Ovary (tissue), 7 donors: ENCODE measurements at regions not wholly inside any gene's neighbourhood (a gene's known extent, or its start where the extent isn't known, plus 50 kb on each side); places are given as distances from the start of the nearest gene placed in this dataset.

Source experiments
- DNase-seq, 5 donors: peaks; one replicate each; pipeline ENCODE4 v3.0.0-alpha.2; 2019 to 2020
- H3K27ac ChIP-seq, 2 donors: fragments of 200-600 bp; one replicate each; pipeline versions ENCODE4 v1.5.1 to v1.8.0; 2019 to 2022
- H3K27me3 ChIP-seq: fragments of 200-600 bp; one replicate; pipeline ENCODE4 v1.8.0; 2022
- H3K36me3 ChIP-seq: fragments of 200-600 bp; sonication (generic); one replicate; pipeline ENCODE4 v1.5.1; 2019
- H3K4me1 ChIP-seq: one replicate; pipeline ENCODE4 v1.8.1; 2013; ENCODE audit warnings: mild to moderate bottlenecking, moderate library complexity; ENCODE audit not compliant: insufficient read depth
- H3K4me3 ChIP-seq: fragments of 200-600 bp; sonication (generic); one replicate; pipeline ENCODE4 v1.5.1; 2017
- H3K9me3 ChIP-seq, 2 donors: fragments of 200-600 bp in 1 of 2; sonication (generic) in 1 of 2; one replicate each; pipeline versions ENCODE4 v1.5.1 to v1.8.1; 2013 to 2019; ENCODE audit warnings: mild to moderate bottlenecking in 1 of 2, moderate library complexity in 1 of 2
- CTCF ChIP-seq, 3 donors: fragments of 450-650 bp in 2 of 3; fragments of 200-600 bp in 1 of 3; IDR thresholded peaks; one replicate each; pipeline versions ENCODE4 v1.5.1 to v1.8.0; 2016 to 2022; ENCODE audit warnings: antibody characterized with exemption in 3 of 3, mild to moderate bottlenecking in 1 of 3
- EP300 ChIP-seq: sonication (generic); formaldehyde crosslinking; IDR thresholded peaks from one replicate; pipeline ENCODE4 v1.6.1; 2017; ENCODE audit warnings: antibody characterized with exemption
- POLR2A ChIP-seq: fragments of 450-650 bp; IDR thresholded peaks from one replicate; pipeline ENCODE4 v1.6.1; 2017; ENCODE audit warnings: antibody characterized with exemption, mild to moderate bottlenecking, moderate library complexity
- WGBS, 3 donors: extraction: QIAGEN DNeasy Blood & Tissue Kit in 1 of 3; methylation state at CpG; one replicate each; pipeline versions ENCODE4 v1.1.5 to v1.1.7; 2013 to 2017; 5-methylcytosine and 5-hydroxymethylcytosine counted together
- intact Hi-C, 4 donors: fragments of 100-400 bp; cut with DNase I; formaldehyde crosslinking; loops; one replicate each; pipeline versions ENCODE4 v1.11.0 to v1.15.1; 2022 to 2023
- donor health status: DM: no; HTN: no; CAD: no; lungs with moderate emphysema.
- donor health status: DM: no; HTN: no; CAD: no.
- donor health status: Bipolar disorder and iron deficiency.
- donor health status: DM: no; HTN: no; CAD: no.
- donor health status: DM: yes; HTN: yes; CAD: no.

GRCh38 chr10:105434970-105435369 is 793.9 kb downstream of the SORCS3 start:
- Histone ChIP-seq H3K27me3 (no peaks in the 10 kb centered on the region), H3K27ac (no peak overlapping the region), H3K9me3 (no peaks in the 10 kb centered on the region), H3K4me3 (no peak overlapping the region), H3K4me1 (no peaks in the 10 kb centered on the region), H3K36me3 (no peaks in the 10 kb centered on the region)
- DNase-seq: no peak
- no peak for TF ChIP-seq POLR2A
- no peak for TF ChIP-seq CTCF (IDR thresholded peaks at IDR 0.05)
- TF ChIP-seq EP300: no peak
- intact Hi-C loops: no loop called here
- WGBS, 3 donors: 60 to 87% (median 82%) methylated on average over 1 of the region's 1 CpG

- intact Hi-C loops: no loop called here
These were observed 772.9 kb downstream of the SORCS3 start for GRCh38 chr10:105413997-105414396.

DNA sequence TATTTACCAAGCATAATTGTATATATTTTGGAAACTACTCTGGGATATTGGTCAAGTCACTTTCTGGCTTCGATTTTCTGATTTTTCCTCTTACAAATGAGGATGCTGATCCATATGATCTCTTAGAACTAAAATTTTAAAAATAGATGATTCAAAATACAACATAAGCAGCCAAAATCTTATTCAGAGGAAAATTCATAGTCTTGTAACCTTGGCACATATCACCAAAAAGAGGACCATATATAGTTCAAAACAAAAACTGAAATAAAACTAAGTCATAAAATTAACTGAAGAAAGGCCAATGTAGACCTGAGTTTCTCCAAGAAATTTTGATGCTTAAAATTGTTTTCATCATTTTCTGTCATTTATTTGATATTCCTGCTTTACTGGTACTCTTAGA is 768.3 kb downstream of the SORCS3 start:
- 54 to 68% (median 55%) methylated on average over 1 of the region's 1 CpG for WGBS, 3 donors
- Histone ChIP-seq H3K4me1 (no peaks in the 10 kb centered on the region), H3K27ac (no peak overlapping the region), H3K4me3 (no peak overlapping the region), H3K36me3 (no peaks in the 10 kb centered on the region), H3K27me3 (no peaks in the 10 kb centered on the region), H3K9me3 (no peaks in the 10 kb centered on the region)
- no peak for DNase-seq
- no peak for TF ChIP-seq EP300
- intact Hi-C loops: no loop called here

More at GRCh38 chr10:105413997-105414396, 772.9 kb downstream of the SORCS3 start:
- no peak for TF ChIP-seq EP300
- no peak for TF ChIP-seq POLR2A
- TF ChIP-seq CTCF (IDR thresholded peaks at IDR 0.05): no peak
- no peak for DNase-seq
- 73 to 80% (median 80%) methylated on average over 4 of the region's 4 CpGs for WGBS, 3 donors
- Histone ChIP-seq H3K27me3 (no peaks in the 10 kb centered on the region), H3K4me3 (no peak overlapping the region), H3K36me3 (no peaks in the 10 kb centered on the region), H3K9me3 (peaks cover 0 to 2% of the 10 kb centered on the region in 2 donors), H3K27ac (no peak overlapping the region), H3K4me1 (no peaks in the 10 kb centered on the region)

DNA sequence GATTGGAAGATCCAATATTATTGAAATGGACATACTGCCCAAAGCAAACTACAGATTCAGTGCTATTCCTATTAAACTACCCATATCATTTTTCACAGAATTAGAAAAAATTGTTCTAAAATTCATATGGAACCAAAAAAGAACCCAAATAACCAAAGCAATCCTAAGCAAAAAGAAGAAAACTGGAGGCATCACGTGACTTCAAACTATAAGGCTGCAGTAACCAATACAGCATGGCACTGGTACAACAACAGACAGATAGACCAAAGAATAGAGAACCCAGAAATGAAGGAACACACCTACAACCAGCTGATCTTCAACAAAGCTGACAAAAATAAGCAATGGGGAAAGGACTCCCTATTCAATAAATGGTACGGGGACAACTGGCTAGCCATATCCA is 765.4 kb downstream of the SORCS3 start:
- DNase-seq: no peak
- no peak overlapping the region for H3K27ac ChIP-seq
- intact Hi-C loops: no loop called here
- H3K36me3 ChIP-seq: no peaks in the 10 kb centered on the region
- H3K4me1 ChIP-seq: no peaks in the 10 kb centered on the region
- TF ChIP-seq EP300 (no peak), CTCF (IDR thresholded peaks at IDR 0.05) (no peak), POLR2A (no peak)
- H3K4me3 ChIP-seq: no peak overlapping the region
- H3K9me3 ChIP-seq: no peaks in the 10 kb centered on the region
- 72 to 80% (median 78%) methylated on average over 2 of the region's 2 CpGs for WGBS, 3 donors
- H3K27me3 ChIP-seq: no peaks in the 10 kb centered on the region

GRCh38 chr10:105398202-105398601 is 757.1 kb downstream of the SORCS3 start:
- Histone ChIP-seq H3K9me3 (no peaks in the 10 kb centered on the region), H3K4me1 (no peaks in the 10 kb centered on the region), H3K4me3 (no peak overlapping the region), H3K36me3 (no peaks in the 10 kb centered on the region), H3K27me3 (no peaks in the 10 kb centered on the region), H3K27ac (no peak overlapping the region)
- intact Hi-C loops: no loop called here
- no peak for TF ChIP-seq EP300
- TF ChIP-seq CTCF (IDR thresholded peaks at IDR 0.05): no peak
- TF ChIP-seq POLR2A: no peak
- no peak for DNase-seq
- 29 to 41% (median 31%) methylated on average over 4 of the region's 4 CpGs for whole genome bisulfite sequencing, 3 donors
